Occipital lobe (tissue), 1 donor: ENCODE measurements at regions not wholly inside any gene's neighbourhood (a gene's known extent, or its start where the extent isn't known, plus 50 kb on each side); places are given as distances from the start of the nearest gene placed in this dataset.
"Not testable (repeated sequence)": the region's sequence is repeated elsewhere in the genome, so short reads cannot be mapped to it uniquely, and the experiment has no call there.

Source experiments
- DNase-seq: peaks from one replicate; lab custom pipeline; 2025; lab: John Stamatoyannopoulos, UW

DNA sequence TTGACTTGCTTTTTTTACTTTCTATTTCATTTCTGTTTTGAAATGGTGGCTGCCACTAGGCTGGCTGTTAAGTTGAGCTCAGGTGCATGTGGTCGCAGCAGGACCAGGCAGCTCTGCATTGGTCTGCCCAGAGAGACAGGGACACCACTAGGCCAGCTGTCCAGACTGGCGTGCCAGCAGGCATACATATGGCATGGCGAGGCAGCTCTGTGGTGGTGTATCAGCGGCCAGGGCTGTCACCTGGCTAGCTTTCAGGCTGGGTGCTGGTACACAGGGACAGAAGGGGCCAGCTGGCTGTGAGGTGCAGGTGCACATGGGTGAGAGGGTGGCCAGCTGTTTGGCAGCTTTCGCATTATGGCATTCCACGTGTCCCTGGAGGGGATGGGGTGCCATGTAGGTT lies 654.0 kb upstream of the ACO1 start:
- no peak for DNase-seq

DNA sequence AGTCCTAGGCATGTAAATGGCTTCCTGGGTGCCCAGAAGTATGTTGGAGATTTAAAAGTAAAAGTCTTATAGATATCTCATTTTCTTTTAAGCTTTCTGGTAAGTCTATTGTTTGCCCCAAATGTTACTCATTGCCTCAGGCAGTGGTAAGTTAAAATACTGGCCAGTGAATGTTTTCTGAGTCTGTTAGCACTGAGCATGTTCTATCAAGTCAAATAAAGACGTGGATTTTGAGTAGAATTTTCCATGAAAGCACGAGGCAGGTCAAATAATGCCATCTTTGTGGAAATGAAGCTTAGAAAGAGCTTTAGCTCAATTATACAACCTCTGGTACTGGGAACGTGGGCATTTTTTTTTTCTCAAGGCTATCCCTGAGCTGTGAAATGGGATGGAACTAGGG lies 651.3 kb upstream of the ACO1 start:
- no peak for DNase-seq

DNA sequence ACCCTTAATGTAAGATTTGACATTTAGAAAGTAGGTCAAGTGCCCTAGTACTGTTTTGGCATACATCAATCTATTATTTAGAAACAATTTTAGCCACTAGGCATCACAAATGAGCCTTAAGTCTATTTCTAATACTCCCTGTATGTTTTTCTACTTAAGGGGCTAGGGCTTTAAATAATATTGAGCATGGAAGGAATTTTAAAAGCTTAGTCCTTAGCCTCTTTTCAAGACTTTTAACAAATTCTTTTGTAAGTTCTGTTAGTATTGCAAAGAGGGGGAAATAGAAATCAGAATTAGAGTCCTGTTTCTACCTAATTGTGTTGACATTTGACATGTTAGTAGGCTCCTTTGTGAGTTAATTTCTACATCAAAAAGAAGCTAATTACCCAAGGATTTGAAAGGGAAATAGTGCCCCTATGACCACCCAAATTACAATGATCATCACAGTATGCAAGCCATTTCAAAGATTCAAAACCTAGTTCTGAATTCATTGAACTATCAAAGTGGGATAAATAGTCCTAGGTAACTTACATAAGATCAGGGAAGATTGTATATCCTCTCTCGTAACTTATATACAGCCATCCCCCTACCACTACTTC lies 647.8 kb upstream of the ACO1 start:
- no peak for DNase-seq

DNA sequence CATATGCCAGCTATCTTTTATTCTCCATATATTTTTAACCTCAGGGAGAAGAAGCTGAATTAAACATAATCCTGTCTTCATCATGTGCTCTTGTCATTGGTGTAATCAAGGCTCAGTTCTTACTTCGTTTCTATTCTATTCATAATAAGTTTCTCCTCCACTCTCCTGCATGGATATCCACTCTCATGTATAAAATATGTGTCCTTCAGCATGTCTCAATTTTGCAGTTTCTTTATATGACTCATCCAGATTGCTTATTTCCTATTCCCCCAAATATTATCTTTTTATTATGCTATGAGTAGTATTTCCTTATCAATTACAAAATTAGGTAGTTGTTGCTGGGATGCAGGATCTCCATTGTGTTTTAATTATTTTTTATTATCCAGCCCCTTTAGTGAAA lies 643.7 kb upstream of the ACO1 start:
- DNase-seq, result no peak

DNA sequence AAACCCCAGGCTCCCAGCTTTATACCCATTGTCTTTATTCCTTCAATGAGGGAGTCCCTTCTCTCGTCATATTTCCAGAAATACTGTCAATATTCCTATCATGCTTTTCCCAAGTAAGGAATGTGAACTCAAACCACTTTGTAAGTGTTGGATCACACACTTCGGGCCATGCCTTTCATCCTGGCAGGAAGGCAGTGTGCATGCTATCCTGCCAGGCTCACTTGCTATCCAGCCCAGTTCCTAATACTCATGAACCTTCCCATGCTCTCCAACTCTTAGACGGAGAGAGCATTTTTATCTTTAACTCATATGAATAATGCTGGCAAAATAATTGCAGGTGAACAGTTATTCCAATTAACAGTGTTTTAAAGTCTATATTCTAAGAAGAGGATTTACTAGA lies 639.9 kb upstream of the ACO1 start:
- DNase-seq, result no peak

DNA sequence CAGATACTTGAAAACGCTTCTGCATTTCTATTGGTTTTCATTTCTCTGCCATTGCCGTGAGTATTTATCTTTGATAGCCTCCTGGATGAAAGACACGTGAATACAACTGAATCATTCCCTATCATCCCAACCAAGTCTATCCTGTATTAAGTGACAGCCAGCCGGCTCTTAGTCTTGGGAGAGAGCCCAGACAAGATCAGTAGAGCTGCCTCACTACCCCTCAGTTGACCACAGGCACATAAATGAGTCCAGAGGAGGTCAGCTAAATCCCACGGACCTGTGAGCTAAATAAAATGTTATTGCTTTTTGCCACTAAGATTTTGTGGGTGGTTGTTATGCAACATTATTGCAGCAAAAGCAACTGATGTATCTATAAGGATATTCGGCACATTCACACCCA lies 639.0 kb upstream of the ACO1 start:
- no peak for DNase-seq

DNA sequence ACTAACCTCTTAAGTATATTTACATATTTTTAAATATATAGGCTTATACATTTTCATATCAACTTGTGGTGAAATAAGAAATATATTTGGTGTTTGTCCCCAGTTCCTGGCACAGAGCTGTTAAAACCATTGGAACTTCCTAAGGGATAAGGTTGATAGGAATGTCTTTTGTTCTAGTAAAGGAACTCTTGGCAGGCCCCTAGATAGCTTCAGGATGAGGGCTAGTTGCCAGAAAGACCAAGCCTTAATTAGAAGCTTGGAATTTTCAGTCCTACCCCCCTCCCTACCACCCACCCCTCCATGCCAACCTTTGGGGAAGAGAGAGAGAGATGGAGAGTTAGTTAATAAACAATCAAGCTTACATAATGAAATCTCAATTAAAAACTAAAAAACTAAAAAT lies 638.6 kb upstream of the ACO1 start:
- no peak for DNase-seq

DNA sequence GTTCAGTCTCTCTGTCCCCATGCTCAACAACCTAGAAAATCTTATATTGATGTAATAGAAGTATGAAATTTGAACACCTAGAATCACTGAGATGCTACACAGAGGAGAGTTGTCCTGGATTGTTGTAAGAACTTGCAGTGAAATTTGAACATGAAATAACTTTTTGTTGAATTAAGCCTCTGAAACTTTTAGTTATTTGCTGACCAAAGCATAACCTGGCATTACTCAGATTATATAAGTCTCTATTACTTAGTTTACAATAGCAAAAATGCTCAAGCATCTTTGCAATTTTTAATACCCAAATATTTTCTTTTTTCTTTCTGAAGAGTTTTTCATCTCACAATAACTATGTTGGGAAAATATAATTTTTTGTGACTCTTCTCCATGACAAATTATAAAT lies 630.7 kb upstream of the ACO1 start:
- no peak for DNase-seq

DNA sequence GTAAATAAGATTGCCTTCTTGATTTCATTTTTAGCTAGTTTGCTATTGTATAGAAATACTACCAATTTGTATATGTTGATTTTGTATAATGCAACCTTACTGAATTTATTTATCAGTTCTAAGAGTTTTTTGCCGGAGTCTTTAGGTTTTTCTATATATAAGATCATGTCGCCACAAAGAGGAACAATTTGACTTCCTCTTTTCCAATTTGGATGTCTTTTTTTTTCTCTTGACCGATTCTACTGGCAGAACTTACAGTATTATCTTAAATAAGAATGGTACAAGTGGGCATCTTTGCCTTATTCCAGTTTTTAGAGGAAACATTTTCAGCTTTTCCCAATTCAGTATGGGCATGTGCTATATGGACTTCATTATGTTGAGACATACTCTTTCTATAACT lies 624.7 kb upstream of the ACO1 start:
- no peak for DNase-seq

DNA sequence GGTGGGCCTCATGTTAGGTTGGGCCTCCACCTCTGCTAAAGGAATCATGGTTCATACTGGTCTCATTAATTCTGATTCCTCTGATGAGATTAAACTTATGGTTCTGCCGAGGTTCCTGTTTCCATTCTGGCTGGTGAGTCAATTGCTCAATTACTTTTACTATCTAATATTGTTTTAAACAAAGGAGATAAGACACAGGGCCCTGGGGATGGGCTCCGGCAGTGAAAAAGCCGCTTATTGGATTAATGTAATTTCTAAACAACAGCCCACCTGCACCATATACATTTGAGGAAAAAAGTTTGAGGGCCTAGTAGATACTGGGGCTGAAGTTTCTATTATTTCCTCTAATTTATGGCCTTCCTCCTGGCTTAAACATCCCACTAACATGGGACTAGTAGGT lies 610.4 kb upstream of the ACO1 start:
- not testable (repeated sequence) for DNase-seq

DNA sequence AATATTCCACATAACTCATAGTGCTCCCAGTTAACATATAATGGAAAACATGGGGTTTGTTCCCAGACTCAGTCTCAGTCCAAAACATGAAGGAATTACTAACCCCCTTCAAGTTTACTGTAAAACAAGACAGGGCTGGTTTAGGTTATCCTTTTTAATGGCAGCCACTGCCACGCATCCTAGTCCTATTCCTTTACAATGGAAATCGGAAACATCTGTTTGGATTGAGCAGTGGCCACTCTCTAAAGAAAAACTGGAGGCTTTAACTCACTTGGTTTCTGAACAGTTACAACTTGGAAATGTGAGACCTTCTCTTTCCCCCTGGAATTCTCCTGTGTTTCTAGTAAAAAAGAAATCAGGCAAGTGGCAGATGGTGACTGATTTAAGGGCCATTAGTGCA lies 609.9 kb upstream of the ACO1 start:
- no peak for DNase-seq

DNA sequence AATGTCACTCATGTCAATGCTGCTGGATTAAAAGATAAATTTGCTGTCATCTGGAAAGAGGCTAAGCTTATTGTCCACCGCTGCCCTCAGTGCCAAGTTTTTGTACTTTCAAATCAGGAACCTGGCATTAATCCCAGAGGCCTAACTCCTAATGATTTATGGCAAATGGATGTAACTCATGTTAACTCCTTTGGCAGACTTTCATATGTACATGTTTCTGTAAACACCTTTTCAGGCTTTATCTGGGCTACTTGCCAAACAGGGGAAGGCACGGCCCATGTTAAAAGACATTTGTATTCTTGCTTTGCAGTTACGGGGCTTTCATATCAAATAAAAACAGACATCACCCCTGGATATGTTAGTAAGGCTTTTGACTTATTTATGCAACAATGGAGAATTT lies 608.0 kb upstream of the ACO1 start:
- no peak for DNase-seq

DNA sequence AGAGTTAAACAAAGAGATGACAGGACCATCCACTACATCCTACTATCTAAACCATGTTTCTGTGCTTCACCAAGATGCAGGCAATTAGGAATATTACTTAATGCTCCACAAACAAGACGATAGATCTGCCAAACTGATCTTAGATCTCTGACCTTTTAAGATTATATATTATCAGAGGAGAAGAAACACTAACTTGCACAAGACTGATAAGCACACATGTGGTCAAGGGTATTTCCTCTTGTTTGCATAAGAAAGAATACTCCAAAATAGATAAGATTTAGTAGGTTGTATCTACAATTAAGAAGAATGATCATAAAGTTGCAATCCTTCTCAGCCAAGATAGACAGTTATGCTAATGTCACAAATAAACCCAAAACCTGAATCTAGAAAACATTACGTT lies 601.0 kb upstream of the ACO1 start:
- DNase-seq, result no peak

DNA sequence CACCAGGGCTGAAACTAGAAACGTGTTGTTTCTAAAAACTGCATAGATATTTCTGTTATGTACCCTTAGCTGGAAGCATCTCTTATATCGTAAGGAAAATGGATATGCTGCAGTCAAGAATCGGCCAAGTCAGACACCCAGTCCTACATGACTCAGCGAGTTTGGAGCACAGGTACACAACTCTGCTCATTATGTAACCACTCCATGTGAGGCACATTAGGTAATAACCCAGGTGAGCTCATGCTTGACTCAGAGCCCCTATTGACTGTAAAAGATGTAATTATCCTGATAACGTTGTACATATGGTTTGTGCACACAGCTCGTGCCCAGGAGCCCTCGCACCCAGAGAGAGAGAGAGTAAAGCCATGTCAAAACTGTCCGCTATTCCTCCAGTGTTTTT lies 593.7 kb upstream of the ACO1 start:
- no peak for DNase-seq

DNA sequence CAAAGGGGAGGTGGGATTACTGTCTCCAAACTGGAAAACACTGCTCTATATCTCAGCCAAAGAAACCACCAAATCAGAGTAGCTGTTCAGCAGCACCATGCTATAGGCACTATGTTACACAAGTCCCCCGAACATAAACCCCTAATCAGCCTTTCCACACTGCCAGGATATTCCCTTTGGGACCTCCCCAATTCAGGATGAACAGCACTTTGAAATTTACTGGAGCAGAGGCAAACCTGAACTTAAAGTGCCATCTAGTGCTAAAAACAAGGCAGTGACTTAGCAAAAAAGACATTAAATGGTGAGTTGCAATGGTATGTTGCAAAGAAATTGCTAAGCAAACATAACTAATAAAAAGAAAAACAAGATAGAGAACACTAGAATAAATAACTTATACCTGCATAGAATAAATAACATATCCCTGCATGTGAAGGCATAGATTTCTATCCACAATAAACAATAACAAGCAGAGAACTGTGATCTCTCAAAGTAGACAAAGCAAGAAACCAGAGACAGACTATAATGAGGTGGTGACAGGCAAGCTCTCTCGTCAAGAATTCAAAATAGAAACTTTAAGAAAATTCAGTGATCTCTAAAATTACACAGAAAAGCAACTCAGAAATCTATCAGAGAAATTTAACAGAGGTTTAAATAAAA lies 584.4 kb upstream of the ACO1 start:
- DNase-seq, result no peak

DNA sequence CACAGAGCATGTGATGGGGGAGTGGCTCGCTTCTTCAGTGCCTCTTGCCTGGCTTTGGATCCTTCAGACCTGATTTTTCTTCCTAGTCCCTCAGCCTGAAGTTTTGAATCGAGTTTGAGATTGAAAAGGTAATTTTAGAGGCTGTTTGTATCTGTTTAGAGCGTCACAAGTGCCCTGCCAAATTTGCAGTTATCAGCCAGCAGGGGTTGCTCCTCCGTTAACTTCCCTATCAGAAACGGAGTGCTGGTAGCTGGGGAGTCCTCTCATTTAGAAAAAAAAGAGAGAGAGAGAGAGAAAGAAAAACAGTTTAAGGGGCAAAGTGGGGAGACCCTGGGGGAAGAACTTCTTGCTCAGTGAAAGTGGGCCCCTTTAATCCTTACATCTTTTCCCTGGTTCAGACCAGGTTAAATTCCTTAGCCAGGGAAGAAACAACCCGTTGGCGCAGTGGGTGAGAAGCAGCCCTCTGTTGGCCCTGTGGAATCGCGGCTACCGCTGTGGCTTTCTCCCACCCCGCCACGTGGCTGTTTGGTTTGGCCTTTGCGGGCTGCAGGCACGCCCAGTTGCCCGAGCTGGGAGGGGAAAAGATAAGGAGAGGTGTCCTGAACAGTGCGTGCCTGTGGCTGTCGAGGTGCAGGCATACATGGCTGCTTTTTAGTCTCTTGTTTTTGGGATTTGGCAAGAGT lies 576.7 kb upstream of the ACO1 start:
- DNase-seq, result no peak

DNA sequence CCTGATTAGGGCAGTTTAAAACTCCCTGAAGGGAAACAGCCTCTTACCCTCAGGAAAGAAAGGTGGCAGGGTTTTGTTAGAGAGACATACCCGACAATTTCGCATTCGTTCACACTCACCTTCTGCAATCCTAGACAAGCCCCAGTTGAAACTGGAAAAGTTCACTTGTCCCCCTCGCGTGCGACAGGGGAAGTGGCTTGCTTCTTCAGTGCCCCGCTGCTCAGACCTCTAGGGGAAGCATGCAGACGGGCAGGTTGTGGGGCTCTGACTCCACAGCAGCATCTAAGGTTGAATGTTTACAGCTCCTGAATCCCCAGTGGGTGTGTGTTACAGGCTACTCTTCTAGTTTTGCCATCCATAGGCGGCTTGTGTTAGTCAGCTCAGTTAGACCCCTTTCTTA lies 575.7 kb upstream of the ACO1 start:
- no peak for DNase-seq

DNA sequence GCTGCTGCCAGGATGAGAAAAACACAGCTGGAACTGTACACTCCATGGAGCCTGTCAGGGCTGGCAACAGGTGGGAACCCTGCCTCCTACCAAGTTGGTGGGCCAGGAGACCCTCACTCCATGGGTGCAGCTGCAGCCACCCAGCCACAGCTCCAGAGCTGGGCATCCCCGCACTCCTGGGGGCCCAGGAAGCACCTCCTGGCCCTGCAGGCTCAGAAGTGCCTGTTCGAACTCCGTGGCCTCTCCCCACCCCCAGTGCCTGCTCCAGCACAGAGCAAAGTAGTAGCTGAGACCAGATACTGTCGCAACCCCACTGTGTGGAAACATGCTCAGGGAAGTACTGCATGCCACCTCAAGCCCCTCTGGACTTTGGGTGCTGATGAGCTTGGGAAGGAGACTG lies 564.0 kb upstream of the ACO1 start:
- DNase-seq, result no peak

DNA sequence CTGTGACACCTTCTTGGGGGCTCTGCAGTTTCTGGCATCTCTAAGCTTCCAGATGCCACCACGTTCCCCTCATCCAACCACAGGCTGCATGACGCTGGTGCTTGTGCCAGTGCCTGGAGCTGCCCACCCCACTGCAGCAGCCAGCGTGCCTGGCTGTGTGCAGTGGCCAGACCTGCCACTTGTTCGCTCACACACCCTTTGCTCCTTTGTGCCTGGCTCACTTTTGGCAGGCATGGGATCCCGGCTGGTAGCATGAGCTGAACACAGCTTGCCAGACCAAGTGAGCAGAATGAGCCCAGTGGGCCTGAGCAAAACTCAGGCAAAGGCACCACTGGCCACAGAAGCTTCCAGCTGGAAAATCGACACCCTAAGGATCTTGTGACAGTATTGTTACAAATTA lies 562.9 kb upstream of the ACO1 start:
- no peak for DNase-seq

DNA sequence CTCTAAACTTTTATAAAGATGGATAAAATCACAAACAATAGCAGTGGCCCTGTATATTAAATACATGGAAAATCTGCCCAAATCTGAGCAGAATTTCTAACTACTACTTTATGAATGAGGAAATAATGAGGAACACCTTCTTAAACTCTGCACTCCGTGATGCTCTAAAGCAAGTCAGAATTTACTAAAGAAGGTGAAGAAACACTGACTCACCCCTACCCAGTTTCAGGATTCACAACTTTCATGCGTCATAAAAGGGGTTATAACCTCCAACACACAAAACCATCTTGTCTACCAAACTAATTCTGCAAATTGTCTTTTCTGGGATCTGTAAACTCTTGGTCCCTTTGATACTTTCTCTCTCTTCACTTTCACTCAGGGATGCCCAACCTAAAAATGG lies 561.1 kb upstream of the ACO1 start:
- DNase-seq, result no peak

DNA sequence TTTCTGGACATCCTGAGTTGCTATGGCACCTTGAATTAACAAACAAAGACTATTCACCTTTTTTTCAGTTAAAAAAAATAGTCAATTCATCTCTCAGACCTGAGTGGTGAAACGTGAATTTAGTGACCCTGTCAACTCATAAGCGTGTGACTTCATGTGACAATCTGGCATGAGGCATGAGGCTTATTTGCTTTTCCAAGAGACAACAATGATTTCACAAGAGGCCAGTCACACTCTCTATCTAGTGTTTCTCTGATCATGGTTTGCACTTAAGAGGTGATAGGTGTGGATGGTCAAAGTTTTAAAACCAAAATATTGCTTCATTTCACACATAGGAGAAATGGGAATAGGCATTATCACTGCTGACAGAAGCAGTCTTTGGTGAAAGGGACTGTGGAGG lies 559.6 kb upstream of the ACO1 start:
- no peak for DNase-seq

DNA sequence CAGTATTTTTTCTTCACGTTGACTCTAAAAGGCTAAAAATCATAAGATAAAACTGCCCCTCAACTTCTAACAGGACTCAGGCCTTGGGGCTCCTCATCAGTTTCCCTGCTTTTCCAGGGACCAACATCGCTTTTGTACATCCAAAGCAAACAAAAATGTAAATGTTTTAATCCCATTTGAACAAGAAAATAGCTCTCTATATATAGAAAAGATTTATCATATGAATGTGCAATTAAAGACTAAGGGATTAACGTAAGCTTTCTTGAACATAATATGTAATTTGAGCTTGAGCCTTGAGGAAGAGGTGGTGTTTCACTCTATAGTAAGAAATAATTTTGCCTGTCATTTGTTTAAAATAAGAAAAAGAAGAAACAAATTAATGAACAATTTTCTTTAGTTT lies 547.2 kb upstream of the ACO1 start:
- no peak for DNase-seq

DNA sequence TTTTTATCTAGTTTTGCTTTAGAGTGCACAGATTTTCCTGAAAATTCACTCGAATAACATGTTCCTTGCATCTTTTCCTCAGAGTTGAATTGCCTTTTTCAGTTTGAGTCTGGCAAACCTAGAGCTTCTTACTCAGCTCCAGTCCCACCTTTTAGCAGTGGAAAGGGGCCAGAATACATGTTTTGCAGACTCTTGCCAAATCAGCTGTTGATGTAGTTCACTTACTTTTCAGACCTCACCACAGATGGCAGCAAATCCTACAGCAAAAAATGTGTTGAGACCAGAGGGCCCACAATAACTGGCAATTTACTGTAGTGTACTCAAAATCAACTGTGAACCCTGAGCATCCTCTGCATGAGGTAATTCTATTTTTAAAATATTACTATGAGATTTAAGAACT lies 545.2 kb upstream of the ACO1 start:
- DNase-seq, result no peak
